ENCODE measurements at regions not wholly inside any gene's neighbourhood (a gene's known extent, or its start where the extent isn't known, plus 50 kb on each side); places are given as distances from the start of the nearest gene placed in this dataset.

- H3K14ac ChIP-seq (replicated peaks; ENCODE audit: low read depth, low read length) = no peak overlapping the region
- no peak overlapping the region for H3K23ac ChIP-seq (ENCODE audit: low read depth, low read length)
- H2AFZ ChIP-seq (replicated peaks; ENCODE audit: low read length, poor library complexity) = no peak overlapping the region
- H3K18ac ChIP-seq (ENCODE audit: low read depth, low read length) = no peak overlapping the region
- ChIA-PET CTCF (no interaction called here), POLR2A (ENCODE audit: unreplicated experiment) (no interaction called here)
- no peaks in the 10 kb centered on the region for H3K27me3 ChIP-seq (ENCODE audit: control insufficient read depth, insufficient read depth, low read length)
- H3K9me3 ChIP-seq (ENCODE audit: control insufficient read depth, insufficient read depth, low read length) = peaks cover 44% of the 10 kb centered on the region
- no peak overlapping the region for H3K4ac ChIP-seq (ENCODE audit: low read depth, low read length)
- ATAC-seq (ENCODE audit: low read depth) (no peak), DNase-seq (no peak)
- no peak overlapping the region for H2BK120ac ChIP-seq (ENCODE audit: low read depth, low read length)
- H3K36me3 ChIP-seq (ENCODE audit: control insufficient read depth, insufficient read depth, low read length) = no peaks in the 10 kb centered on the region
- no peak overlapping the region for H2BK5ac ChIP-seq (ENCODE audit: low read depth, low read length, poor library complexity, severe bottlenecking)
- H3K27ac ChIP-seq (ENCODE audit: insufficient read depth, low read length) = no peak overlapping the region
- no peak overlapping the region for H3K4me2 ChIP-seq (ENCODE audit: low read depth, low read length)
- H4K5ac ChIP-seq (ENCODE audit: low read depth, low read length) = no peak overlapping the region
- dilution Hi-C loops (cut with HindIII; ENCODE audit: low sequenced_read_pairs, unreplicated experiment) (no loop called here), intact Hi-C loops (cut with micrococcal nuclease) (no loop called here), in situ Hi-C loops (cut with MboI; ENCODE audit: low sequenced_read_pairs) (no loop called here)
- H4K8ac ChIP-seq (ENCODE audit: low read depth in 2 of 2, low read length in 2 of 2) = no peak overlapping the region
- H3K79me1 ChIP-seq (ENCODE audit: low read depth in 1 of 2, low read length in 2 of 2) = no peaks in the 10 kb centered on the region
- no peaks in the 10 kb centered on the region for H3K4me1 ChIP-seq (ENCODE audit: control insufficient read depth, insufficient read depth, low read length)
- H2AK9ac ChIP-seq (replicated peaks; ENCODE audit: low read depth, low read length, poor library complexity) = no peak overlapping the region
- H3K4me3 ChIP-seq (ENCODE audit: insufficient read depth, low read depth, low read length) = no peak overlapping the region
- H3K9ac ChIP-seq (ENCODE audit: low read depth, low read length) = no peak overlapping the region
- H2BK15ac ChIP-seq (ENCODE audit: low read depth, low read length) = no peak overlapping the region
- no peaks in the 10 kb centered on the region for H4K20me1 ChIP-seq (ENCODE audit: insufficient read depth, low read length)
- no TSS peak for BruUV-seq (replicated peaks)
- no peak overlapping the region for H3K56ac ChIP-seq (ENCODE audit: extremely low read depth, insufficient read depth, low read length)
- TF ChIP-seq ELK1 (IDR thresholded peaks at IDR 0.05; ENCODE audit: borderline replicate concordance, low read depth, low read length) (no peak), CHD1 (IDR thresholded peaks at IDR 0.05; ENCODE audit: low read depth, low read length) (no peak), MAFK (IDR thresholded peaks at IDR 0.05; ENCODE audit: low read depth, low read length) (no peak), POLR2A (IDR thresholded peaks at IDR 0.05; ENCODE audit: low read depth, low read length) (no peak), BHLHE40 (IDR thresholded peaks at IDR 0.05; ENCODE audit: low read depth, low read length) (no peak), RAD21 (IDR thresholded peaks at IDR 0.05; ENCODE audit: low read length) (no peak), RFX5 (IDR thresholded peaks at IDR 0.05; ENCODE audit: low read depth, low read length) (no peak), NFE2L2 (IDR thresholded peaks at IDR 0.05; ENCODE audit: low read depth, low read length) (no peak), RCOR1 (IDR thresholded peaks at IDR 0.05; ENCODE audit: insufficient replicate concordance, low read length) (no peak), MAZ (IDR thresholded peaks at IDR 0.05; ENCODE audit: borderline replicate concordance, low read depth, low read length) (no peak), CEBPB (IDR thresholded peaks at IDR 0.05; ENCODE audit: low read depth, low read length) (no peak), USF2 (IDR thresholded peaks at IDR 0.05; ENCODE audit: low read depth, low read length) (no peak), SMC3 (IDR thresholded peaks at IDR 0.05; ENCODE audit: low read depth, low read length) (no peak), FOS (IDR thresholded peaks at IDR 0.05; ENCODE audit: low read depth, low read length) (no peak), MXI1 (IDR thresholded peaks at IDR 0.05; ENCODE audit: borderline replicate concordance, low read depth, low read length) (no peak), CTCF (conservative IDR thresholded peaks at IDR 0.05; ENCODE audit: low read depth, low read length) (no peak)
- no peak overlapping the region for H2BK20ac ChIP-seq (ENCODE audit: low read depth, low read length)
- 80% methylated on average over 16 of the region's 31 CpGs; no CpG with 5 or more reads in 1 of the 2 experiments for WGBS, 2 experiments (ENCODE audit: extremely low coverage in 2 of 2, insufficient read length in 1 of 2)
- no peaks in the 10 kb centered on the region for H3K9me1 ChIP-seq (ENCODE audit: insufficient read depth, low read length)
- no peak overlapping the region for H2AK5ac ChIP-seq (ENCODE audit: low read depth, low read length)
- H4K91ac ChIP-seq (ENCODE audit: insufficient read depth, low read depth, low read length) = no peak overlapping the region
Measured at GRCh38 chr12:131223171-131223761, 269.6 kb downstream of the ADGRD1 start.

Data from IMR-90 (cell line).